ENCODE measurements at regions not wholly inside any gene's neighbourhood (a gene's known extent, or its start where the extent isn't known, plus 50 kb on each side); places are given as distances from the start of the nearest gene placed in this dataset.

DNA sequence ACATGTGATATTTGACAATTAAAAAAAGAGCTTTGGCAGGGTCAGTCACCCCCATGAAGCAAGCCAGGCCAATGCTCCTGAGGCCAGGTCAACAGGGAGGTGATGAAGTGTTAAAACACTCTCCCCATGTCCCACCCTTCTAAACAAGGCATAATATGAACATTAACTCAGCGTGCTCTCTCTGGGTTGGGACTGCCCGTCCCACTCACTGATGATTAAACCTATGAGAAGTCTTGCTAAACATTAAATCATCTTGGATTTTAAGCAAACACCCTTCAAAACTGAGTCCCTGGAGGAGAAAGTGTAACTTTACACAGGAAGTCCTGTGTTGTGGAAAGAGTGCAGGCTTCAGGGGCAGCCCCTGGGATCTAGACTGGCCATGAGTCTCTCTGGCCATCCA is 558.5 kb downstream of the CD83 start:
- no peak for TF ChIP-seq GLIS3 (CRISPR knock-in tag; IDR thresholded peaks at IDR 0.05)
- TF ChIP-seq TOX (CRISPR knock-in tag; IDR thresholded peaks at IDR 0.05; ENCODE audit: borderline replicate concordance): no peak
- no peak for TF ChIP-seq RARB (CRISPR knock-in tag; IDR thresholded peaks at IDR 0.05)
- TF ChIP-seq, protein P1, sequence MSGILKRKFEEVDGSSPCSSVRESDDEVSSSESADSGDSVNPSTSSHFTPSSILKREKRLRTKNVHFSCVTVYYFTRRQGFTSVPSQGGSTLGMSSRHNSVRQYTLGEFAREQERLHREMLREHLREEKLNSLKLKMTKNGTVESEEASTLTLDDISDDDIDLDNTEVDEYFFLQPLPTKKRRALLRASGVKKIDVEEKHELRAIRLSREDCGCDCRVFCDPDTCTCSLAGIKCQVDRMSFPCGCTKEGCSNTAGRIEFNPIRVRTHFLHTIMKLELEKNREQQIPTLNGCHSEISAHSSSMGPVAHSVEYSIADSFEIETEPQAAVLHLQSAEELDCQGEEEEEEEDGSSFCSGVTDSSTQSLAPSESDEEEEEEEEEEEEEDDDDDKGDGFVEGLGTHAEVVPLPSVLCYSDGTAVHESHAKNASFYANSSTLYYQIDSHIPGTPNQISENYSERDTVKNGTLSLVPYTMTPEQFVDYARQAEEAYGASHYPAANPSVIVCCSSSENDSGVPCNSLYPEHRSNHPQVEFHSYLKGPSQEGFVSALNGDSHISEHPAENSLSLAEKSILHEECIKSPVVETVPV (CRISPR knock-in tag; IDR thresholded peaks at IDR 0.05): no peak
- TF ChIP-seq ESRRG (CRISPR knock-in tag; IDR thresholded peaks at IDR 0.05): no peak
- TF ChIP-seq, protein P2, sequence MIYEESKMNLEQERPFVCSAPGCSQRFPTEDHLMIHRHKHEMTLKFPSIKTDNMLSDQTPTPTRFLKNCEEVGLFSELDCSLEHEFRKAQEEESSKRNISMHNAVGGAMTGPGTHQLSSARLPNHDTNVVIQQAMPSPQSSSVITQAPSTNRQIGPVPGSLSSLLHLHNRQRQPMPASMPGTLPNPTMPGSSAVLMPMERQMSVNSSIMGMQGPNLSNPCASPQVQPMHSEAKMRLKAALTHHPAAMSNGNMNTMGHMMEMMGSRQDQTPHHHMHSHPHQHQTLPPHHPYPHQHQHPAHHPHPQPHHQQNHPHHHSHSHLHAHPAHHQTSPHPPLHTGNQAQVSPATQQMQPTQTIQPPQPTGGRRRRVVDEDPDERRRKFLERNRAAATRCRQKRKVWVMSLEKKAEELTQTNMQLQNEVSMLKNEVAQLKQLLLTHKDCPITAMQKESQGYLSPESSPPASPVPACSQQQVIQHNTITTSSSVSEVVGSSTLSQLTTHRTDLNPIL (CRISPR knock-in tag; IDR thresholded peaks at IDR 0.05; ENCODE audit: low read depth): no peak
- TF ChIP-seq, protein P3, sequence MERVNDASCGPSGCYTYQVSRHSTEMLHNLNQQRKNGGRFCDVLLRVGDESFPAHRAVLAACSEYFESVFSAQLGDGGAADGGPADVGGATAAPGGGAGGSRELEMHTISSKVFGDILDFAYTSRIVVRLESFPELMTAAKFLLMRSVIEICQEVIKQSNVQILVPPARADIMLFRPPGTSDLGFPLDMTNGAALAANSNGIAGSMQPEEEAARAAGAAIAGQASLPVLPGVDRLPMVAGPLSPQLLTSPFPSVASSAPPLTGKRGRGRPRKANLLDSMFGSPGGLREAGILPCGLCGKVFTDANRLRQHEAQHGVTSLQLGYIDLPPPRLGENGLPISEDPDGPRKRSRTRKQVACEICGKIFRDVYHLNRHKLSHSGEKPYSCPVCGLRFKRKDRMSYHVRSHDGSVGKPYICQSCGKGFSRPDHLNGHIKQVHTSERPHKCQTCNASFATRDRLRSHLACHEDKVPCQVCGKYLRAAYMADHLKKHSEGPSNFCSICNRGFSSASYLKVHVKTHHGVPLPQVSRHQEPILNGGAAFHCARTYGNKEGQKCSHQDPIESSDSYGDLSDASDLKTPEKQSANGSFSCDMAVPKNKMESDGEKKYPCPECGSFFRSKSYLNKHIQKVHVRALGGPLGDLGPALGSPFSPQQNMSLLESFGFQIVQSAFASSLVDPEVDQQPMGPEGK (CRISPR knock-in tag; IDR thresholded peaks at IDR 0.05; ENCODE audit: borderline replicate concordance): no peak
- TF ChIP-seq, protein P4, sequence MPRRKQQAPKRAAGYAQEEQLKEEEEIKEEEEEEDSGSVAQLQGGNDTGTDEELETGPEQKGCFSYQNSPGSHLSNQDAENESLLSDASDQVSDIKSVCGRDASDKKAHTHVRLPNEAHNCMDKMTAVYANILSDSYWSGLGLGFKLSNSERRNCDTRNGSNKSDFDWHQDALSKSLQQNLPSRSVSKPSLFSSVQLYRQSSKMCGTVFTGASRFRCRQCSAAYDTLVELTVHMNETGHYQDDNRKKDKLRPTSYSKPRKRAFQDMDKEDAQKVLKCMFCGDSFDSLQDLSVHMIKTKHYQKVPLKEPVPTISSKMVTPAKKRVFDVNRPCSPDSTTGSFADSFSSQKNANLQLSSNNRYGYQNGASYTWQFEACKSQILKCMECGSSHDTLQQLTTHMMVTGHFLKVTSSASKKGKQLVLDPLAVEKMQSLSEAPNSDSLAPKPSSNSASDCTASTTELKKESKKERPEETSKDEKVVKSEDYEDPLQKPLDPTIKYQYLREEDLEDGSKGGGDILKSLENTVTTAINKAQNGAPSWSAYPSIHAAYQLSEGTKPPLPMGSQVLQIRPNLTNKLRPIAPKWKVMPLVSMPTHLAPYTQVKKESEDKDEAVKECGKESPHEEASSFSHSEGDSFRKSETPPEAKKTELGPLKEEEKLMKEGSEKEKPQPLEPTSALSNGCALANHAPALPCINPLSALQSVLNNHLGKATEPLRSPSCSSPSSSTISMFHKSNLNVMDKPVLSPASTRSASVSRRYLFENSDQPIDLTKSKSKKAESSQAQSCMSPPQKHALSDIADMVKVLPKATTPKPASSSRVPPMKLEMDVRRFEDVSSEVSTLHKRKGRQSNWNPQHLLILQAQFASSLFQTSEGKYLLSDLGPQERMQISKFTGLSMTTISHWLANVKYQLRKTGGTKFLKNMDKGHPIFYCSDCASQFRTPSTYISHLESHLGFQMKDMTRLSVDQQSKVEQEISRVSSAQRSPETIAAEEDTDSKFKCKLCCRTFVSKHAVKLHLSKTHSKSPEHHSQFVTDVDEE (CRISPR knock-in tag; IDR thresholded peaks at IDR 0.05): no peak
